HG02588 (cell line): ENCODE measurements at regions not wholly inside any gene's neighbourhood (a gene's known extent, or its start where the extent isn't known, plus 50 kb on each side); places are given as distances from the start of the nearest gene placed in this dataset.
"Not testable (repeated sequence)": the region's sequence is repeated elsewhere in the genome, so short reads cannot be mapped to it uniquely, and the experiment has no call there.

Experiments
- ATAC-seq: cut with Tn5 transposase; IDR thresholded peaks from one replicate; pipeline ENCODE4 v1.9.1; 2021; ENCODE audit warnings: mild to moderate bottlenecking, moderate library complexity; ENCODE audit not compliant: unreplicated experiment

DNA sequence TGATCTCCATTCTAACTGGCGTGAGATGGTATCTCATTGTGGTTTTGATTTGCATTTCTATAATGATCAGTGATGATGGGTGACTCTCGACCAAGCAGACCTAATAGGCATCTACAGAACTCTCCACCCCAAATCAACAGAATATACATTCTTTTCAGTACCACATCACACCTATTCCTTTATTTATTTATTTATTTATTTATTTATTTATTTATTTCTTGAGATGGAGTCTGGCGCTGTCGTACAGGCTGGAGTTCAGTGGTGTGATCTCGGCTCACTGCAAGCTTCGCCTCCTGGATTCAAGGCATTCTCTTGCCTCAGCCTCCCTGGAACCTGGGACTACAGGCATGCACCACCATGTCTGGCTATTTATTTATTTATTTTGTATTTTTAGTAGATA lies 496.3 kb downstream of the TENT5A start:
- not testable (repeated sequence) for ATAC-seq

DNA sequence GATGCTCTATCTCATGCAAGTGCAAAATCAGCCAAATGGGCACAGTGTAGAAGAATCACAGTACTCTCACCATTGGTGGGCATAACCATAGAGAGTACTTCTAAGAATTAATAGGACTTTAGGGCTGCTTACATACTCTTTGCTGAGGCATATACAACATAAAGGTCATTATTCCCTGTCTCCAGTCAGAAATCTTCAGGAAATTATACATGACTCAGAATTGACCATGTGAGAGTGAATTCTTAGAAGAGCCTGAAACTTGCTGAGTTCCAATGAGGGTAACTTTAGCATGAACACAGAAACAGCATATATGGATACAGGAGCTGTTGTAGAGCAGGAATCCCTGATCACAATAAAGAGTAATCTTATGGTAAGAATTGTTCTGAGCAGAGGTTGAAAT lies 498.7 kb downstream of the TENT5A start:
- ATAC-seq, result no peak

DNA sequence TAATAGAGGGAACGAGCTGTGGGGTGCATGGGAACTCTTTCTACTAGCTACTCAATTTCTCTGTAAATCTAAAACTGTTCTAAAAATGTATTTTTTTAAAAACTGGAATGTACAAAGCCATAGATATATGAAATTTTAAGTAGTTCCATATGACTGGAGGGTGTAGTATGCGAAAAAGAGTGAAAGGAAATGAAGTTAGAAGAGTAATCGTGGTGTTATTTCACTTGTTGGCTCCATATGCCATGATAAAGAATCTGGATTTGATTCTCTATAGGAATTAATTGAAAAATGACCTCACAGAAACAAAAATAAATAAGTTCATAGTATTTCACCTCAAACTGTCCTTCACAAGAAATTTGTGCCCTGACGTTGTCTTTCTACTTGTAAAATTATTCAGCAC lies 500.2 kb downstream of the TENT5A start:
- no peak for ATAC-seq

DNA sequence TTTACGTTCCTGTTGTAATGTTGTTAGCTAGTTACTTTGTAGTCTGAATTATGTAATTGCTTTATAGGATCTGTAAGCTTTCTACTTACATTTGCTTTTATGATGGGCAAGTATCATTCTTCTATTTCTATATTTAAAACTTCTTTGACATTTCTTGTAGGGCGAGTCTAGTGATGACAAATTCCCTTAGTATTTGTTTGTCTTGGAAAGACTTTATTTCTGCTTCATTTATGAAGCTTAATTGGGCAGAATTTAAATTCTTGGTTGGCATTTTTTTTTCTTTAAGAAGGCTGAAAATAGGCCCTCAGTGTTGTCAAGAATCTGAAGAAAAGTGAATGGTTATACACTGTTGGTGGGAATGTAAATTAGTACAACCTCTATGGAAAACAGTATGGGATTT lies 506.3 kb downstream of the TENT5A start:
- no peak for ATAC-seq

DNA sequence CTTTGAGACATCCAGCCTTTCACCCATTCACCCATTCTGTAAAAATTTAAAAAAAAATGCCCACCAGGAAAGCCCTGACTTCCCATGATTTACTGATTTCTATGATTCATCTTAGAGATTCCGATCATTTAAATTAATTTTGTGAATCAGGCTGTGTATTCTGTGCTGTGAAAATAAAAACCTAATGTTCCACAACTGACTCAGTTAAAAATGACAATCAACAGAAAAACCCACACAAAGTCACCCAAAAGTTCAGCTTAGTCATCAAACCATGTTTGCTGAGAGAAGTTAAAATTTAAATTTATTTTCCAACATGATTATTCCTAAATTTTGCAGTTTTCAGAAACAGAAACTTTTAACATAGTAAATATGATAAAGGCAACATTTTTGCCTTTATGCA lies 509.9 kb downstream of the TENT5A start:
- ATAC-seq, result no peak

DNA sequence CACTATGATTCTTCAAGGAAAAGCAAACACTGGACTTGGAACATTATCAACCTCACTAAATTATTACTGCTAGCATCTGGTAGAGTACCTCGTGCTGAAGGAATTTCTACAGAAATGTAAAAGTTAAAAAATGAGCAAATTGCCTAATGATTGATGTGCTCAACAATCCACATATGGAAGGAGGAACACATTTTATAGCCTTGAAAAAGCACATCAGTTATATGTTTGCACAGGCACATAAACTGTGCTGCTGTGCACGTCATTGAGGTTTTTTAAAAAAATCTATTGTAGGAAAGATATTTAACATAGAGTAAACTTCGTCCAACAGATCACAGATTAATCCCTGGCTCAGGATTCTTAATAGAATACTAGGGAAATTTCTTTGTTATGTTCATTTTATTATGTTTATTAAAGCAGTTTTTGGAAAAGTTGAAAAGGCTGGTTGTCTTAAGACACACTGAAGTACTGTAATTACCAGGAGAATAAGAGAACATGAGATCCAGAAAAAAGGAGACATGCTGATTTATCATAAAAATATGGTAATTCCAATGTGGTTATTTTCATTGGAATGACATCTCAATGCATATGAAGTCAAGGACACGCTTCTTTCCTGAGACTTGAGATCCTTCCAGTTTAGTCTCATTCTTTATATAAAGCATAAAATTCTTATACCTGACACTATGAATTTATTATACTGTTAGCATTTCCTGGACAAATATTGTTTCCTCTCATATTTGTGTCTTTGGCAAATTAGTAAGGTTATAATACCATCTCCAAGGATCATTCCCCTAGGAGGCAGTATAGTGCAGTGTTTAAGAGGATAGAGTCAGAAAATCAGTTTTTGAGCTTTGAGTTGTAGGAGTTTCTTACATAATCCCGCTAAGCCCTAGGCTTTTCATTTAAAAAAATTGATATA lies 511.1 kb downstream of the TENT5A start:
- ATAC-seq, result no peak

DNA sequence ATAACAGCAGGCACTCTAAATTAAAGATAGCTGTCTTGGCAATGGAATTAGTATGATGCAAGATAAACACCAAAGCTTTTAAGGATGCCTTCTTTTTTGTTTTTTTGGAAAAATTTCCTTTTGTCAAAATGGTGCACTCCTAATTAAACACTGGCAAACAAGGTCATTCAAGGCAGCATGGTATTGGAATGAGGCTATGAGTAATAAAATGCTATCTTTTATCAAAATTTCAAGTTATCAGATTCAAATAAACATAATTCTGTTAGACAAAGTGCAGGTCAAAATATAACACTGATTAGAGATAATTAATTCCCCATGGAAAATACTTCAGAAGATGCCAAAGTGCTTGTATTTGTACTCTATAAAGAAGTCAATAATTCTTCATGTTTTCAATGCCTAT lies 514.1 kb downstream of the TENT5A start:
- ATAC-seq, result no peak

DNA sequence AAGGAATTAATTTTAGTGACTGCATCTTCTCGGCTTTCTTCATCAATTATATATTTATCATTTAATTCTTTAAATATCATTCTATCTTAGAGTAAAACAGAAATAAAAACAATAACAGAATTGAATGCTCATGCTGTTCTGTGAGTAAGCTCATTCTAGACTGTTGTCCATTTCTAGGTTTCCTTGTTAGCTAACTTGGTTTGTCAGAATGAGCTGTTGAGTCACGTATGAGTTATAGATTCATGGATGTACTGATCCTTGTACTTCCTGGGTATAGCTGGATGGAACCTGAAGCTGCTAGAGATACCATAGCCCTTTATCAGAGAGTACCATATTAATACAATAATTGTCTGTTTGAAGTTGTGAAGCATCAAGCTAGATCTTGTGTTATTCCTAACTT lies 515.3 kb downstream of the TENT5A start:
- ATAC-seq, result no peak

DNA sequence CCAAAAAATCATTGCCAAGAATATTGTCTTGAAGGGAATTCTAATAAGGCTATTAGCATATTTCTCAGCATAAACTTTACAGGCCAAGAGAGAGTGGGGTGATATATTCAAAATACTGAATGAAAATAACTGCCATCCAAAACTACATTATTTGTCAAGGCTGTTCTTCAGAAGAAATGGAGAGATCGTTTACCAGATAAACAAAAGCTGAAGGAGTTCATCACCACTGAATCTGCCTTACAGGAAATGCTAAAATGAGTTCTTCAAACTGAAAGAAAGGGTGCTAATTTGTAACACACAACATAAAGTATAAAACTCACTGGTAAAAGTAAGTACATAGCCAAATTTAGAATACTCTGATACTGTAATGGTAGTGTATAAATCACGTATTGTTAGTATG lies 517.0 kb downstream of the TENT5A start:
- ATAC-seq, result no peak

DNA sequence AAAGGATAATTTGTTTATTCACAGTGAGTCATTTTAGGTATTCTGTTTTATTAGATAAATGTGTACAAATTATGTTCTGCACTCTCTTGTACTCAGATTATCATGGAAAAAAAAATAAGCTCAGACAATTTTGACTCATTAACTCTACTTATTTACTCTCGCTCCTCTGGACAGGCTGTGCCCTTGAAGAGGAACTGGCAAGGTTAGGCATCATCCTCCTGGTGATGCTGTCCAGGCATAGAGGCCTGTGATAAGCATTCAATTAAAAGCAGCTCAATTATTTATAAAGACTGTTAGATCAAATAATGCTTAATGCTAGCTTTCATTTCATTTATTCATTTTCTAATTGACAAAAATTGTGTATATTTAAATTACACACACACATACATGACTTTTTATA lies 518.5 kb downstream of the TENT5A start:
- ATAC-seq, result no peak

DNA sequence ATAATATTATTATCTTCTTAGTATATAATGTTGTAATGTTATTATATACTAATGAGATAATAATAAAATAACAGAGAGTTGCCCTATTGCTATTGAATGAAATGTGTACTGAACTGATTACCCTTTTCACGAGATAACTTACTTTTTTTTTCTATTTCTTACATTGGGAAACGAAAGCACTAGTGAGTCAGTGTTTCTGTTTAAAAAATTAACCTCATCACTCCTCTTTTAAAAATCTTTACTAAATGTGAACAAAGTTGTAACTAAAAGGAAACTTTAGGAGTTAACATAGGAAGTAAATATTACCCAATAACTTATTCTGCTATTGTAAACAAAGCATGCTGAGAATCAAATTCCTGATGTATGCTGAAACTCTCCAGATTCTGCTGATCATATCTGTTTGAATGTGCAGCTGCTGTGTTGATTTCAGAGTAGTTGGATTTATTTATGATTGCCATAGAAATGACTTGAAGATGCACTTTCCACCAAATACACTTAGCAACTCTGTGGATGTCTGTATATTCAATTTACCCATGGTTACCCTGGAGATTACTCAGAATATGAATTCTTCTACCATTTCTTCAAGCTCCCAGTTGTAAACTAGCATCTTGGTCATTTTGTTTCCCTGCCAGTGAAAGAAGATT lies 523.4 kb downstream of the TENT5A start:
- ATAC-seq, result no peak

DNA sequence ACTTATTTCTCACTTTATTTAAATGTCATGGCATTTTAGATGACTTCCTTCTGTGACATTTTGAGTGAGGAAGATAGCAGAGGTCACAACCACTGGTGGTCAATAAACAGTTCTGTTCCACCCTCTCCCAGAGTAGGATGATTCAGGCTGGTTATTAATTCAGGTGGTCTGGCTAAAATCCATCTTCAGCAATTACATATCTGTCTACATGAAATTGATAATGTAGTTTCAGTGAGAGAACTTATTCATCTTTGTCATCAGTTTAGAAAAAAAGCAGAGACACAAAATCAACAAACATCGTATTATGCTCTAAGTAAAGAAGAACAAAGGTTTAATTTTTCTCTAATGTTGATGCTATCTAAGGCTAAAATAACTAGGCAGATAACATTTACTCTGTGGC lies 525.5 kb downstream of the TENT5A start:
- no peak for ATAC-seq

DNA sequence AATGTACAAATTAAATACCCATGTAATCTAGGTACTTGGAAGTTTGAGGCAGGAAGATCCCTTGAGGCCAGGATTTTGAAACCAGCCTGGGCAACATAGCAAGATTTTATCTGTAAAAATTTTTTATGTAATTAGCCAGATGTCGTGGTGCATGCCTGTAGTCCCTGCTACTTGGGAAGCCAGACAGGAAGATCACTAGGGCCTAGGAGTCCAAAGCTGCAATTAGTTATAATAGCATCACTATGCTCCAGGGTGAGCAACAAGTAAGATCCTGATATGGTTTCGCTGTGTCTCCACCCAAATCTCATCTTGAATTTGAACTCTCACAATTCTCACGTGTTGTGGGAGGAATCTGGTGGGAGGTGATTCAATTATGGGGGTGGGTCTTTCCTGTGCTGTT lies 535.8 kb downstream of the TENT5A start:
- no peak for ATAC-seq

DNA sequence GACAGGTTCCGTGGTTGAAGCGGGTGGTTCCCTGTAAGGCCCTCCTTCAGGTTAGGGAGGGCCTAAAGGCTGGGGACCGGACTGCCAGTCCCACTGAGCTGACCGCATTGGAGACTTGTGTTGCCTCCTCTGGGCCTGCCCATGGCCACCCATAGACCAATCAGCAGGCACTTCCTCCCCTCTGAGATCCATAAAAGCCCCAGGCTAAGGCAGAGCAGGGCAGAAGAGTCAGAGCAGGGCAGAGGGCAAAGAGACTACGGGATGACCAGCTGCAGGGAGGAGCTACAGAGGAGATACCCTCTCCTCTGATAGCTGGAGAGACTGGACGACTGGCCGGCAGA lies 537.4 kb downstream of the TENT5A start:
- no peak for ATAC-seq

DNA sequence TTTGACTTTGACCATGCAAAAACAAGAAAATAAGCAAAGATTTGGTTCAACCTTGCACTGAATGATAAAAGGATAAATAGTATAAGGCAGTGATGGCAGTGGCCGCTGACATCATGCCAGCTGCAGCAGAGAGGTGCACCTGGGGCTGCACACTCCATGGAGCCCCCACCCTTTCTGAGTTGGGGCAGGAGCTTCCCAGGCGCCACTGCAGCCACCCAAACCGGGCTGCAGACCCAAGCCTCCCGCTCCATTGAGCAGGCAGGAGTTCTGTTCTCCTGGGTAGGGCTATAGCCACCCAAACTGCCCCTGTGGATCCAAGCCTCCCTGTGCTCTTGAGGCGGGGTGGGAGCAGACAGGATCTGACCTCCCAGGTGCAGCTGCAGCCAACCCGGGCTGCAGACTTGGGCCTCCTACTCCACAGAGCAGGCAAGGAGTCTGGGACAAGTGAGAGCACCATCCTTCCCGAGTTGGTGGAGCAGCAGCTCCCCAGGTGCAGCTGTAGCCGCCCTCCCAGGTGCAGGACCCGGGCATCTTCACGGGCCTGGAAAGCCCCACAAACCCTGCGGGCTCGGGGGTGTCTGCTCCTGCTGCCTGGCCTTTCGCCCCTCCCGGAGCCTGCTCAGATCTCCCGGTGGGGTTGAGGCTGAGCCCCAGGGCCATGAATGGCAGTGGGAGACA lies 537.9 kb downstream of the TENT5A start:
- no peak for ATAC-seq

DNA sequence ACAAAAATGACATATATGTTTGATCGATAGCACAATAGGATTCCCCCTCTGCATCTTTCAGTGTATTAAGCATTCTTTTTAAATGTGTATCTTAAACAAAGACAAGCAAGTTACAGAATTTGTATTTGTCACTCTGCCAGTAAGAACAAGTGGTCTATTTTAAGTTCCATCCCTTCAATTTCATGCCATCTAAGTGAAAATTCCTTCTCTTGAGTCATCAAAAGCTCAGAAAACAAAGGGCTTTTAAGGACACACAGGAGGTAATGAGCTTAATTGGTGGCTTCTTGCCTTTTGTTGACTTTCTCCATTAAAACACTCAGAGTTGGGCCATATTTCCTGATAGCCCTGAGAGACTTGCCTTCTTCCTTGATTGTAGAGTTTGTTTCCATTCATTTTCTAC lies 547.8 kb downstream of the TENT5A start:
- ATAC-seq, result no peak

DNA sequence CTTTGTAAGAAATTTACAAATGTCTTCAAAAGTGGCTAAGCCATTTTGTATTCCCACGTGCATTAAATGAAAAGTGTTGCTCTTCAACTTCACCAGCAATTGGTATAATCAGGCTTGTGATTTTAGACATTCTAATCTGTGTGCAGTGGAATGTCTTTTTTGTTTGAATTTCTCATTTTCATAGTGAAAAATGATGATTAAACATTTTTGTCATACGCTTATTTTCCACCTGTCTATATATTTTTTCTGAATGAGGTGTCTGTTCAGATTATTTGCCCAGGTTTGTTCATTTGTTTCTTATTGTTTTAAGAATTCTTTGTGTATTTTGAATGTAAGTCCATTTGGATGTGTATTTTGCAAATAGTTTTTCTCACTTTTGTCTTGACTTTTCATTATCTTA lies 558.1 kb downstream of the TENT5A start:
- ATAC-seq, result no peak

DNA sequence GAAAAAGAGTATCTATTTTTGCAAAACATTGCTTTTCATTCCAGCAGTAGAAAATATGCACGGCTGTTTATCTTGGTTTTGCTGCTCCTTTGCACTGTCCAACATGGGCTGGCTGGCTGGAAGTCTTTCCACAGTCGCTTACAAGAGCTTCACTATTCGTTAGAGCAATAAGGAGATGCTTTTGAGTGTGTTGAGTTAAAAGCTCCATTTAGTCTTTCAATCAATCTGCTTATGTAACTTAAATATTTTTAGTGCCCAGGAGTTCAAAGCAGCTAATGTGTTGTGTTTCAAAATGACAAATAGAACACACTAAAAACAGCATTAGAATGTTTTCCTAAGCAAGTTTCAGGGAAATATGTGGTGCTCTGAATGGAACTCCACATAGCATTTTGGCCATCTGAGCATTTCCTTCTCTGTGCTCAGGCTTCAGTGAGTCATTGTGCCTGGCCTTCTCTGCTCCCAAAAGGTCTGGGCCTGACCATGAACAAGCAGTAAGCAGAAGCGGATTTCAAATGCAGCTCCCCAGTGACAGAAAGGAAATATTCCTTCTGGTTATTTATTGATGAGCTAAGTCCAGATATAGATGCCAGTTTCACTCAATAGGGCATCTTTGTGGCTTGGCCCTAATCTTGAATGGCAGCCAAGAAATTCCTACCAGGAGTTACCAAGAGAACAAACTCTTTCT lies 580.3 kb downstream of the TENT5A start:
- ATAC-seq, result no peak

DNA sequence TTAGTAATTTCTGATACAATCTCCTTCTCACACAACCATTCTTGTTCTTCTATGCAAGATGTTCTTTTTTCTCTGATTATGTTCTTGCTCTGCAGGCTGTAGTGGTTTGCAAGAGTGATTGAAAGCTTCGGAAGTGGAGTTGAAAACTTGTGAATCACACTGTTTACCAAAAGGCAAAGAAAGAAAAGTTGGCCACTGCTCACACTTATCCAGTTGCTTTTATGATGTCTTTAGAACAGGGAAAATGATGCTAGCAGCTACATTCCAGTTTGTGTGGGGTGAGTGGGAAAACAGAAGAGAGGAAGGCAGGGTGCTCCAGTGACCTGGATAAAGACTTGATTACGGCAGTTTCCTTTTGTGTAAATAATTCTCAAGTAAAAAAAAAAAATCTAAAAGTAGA lies 583.3 kb downstream of the TENT5A start:
- no peak for ATAC-seq

DNA sequence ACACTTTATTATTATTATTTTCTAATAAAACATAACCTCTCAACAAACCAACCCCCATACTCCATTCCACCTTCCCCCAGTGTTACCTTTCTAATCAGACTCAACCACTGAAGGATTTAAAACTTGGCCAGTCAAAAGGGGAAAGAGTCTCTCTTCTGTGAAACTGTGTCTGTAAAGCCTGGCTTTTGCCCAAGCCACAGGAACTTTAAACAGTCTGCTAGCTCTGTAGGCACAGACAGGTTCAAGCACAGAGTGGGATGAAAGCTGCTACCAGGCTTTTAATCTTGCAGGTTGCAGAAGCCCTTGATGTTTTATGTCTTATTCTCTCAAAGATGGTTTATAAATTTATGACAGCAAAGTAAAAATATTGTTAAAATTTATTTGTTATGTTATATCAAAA lies 585.7 kb downstream of the TENT5A start:
- no peak for ATAC-seq

DNA sequence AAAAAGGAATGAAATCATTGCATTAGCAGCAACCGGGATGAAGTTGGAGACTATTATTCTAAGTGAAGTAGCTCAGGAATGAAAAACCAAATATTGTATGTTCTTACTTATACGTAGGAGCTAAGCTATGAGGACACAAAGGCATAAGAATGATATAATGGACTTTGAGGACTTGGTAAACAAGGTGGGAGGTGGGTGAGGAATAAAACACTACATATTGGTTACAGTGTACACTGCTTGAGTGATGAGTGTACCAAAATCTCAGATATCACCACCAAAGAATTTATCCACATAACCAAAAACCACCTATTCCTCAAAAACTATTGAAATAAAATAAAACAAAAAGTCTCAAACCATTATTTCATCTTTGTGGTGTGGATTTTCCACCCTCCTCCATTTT lies 593.5 kb downstream of the TENT5A start:
- ATAC-seq, result no peak

DNA sequence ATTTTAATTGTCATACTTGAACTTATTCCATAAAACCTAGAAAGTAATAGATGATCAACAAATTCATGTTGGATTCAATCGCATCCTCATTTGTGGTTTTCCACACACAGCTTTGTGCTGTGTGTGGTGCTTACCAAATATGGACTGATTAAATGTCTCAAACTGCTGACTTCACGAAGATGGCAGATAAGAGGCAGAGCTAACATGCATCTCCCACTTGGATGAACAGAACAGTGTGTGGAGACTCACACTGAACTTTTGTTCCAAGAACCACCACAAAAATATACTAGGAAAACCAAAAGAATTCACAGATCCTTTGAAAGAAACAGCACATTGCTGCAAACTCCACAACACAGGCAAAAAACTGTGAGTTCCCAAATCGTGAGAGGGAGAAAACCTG lies 603.7 kb downstream of the TENT5A start:
- no peak for ATAC-seq
